ENCODE measurements at regions not wholly inside any gene's neighbourhood (a gene's known extent, or its start where the extent isn't known, plus 50 kb on each side); places are given as distances from the start of the nearest gene placed in this dataset.

DNA sequence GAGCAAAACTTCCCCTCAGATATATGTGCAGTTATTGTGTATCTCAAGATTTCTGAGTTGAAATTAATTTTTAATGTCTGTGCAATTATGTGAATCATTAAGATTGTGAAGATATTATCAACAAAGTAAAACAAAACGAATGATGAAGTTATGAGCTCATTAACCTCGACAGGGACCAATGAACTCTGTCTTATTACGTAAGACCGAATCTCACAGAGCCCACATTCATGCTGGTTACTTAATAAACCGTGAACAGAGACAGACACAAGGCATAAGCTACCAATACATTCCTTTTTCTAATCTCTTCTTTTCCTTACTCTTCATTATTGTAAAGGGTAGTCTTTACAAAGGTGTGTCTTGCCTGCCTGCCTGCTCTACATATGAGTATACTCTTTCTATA, 568.7 kb downstream of the RPS29 start:
- no peak for DNase-seq (ENCODE audit: low read depth in 2 of 2)

DNA sequence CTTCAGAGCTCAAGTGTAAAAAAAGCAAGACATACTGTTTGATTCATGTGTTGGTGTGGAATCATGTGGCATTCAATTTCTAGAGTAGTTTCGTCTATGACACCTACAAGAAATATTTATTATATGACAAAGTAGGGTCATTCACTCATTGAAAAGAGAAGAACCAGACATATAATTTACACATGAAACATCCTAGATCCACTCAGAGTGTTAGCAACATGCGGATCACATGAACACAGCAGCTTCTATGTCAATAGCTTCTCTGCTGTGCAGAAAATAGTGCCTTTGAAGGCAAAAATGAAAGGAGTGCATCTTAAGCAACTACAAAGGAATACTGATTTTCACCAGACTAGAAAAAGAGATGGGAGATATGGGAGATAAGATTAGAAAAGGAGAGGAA, 569.8 kb downstream of the RPS29 start:
- no peak for DNase-seq (ENCODE audit: low read depth in 2 of 2)

DNA sequence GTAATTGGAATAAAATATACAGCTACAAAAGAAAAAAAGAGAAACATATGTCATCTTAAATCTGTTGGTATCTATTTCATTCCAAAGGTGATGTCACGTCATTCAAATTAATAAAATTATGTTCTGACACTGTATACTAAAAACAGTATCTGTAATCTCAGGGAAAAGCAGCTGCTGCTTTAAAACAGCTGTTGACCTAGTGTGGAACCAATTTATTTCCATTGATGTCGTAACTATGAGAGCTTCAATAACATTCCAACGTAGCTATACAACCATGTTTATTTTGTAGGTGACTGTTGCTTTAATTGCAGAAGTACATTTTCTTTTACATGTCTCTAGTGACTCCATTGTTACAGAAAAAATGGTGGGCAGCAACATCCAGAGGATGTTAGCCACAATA, 571.7 kb downstream of the RPS29 start:
- DNase-seq (ENCODE audit: low read depth in 2 of 2): no peak

DNA sequence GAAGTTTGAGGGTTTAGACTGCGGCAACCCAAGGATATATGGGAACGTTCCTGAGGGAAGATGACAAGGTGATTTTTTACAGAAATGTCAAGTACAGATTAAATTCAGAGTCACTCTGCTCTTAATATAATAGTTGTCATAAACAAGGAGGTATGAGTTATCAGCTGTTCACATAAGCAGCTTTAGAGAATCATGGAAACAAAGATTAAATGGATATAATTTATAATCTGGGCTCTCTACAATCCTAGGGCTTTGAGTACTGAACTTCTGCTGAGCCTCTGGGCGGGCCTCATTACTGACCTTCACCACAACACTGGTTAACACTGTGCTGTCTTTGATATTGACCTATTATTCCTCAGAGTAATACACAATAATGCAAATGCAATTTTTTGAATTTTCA, 577.8 kb downstream of the RPS29 start:
- no peak for DNase-seq (ENCODE audit: low read depth in 2 of 2)

DNA sequence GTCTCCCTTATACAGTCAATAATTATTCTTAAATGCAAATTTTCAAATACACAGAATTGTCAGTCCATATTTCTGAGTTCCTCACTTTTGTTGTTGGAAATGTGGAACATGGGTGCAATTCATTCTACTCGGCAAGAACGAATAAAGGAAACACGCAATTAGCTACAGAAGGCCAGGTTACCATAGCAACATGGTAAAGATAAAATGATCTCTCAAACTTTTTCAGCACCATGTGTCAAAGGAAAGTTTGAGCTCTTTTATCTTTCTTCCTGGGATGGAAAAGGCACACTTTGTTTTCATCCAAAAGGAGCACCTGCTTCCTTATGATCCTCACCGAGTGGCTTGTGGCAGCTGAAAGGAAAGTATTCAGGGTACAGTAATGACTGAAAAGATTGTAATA, 595.0 kb downstream of the RPS29 start:
- DNase-seq (ENCODE audit: low read depth in 2 of 2): no peak

DNA sequence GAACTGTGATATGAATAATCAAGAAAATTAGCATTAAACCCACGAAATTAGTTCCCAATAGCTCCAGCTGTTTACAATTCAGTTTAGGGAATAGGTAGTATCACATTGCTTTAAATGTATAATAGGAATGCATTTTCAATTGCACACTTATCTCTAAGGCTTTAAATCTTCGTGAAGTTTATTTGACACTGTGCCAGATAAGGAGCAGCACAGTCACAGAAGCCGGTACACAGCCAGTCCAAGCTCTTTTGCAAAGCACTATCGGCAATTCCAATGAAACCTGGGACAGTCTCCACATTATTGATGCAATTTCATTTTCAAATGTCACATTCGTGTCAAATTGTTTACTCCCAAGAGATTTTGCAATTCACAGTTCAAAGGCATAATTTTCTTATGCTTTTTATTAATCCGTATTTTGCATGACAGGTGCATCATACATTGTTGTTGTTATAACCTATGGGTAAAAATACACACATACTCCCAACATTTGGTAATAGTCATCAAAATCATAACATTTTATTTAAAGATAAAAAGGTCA, 602.8 kb downstream of the RPS29 start:
- no peak for DNase-seq (ENCODE audit: low read depth in 2 of 2)

DNA sequence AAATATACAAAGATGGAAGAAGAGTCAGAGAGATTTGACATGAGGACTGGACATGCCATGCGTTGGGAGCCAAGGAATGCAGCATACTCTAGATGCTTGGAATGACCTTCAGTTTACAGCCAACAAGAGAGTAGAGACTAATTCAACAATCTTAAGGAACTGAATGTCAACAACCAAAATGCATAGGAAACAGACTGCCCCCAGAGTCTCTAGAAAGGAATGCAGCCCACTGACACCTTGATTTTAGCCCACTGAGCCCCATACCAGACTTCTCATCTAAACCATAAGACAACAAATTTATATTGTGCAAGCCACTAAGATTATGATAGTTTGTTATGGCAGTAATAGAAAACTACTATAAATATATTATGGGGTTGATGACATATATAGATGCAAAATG, 611.2 kb downstream of the RPS29 start:
- no peak for DNase-seq (ENCODE audit: low read depth in 2 of 2)

DNA sequence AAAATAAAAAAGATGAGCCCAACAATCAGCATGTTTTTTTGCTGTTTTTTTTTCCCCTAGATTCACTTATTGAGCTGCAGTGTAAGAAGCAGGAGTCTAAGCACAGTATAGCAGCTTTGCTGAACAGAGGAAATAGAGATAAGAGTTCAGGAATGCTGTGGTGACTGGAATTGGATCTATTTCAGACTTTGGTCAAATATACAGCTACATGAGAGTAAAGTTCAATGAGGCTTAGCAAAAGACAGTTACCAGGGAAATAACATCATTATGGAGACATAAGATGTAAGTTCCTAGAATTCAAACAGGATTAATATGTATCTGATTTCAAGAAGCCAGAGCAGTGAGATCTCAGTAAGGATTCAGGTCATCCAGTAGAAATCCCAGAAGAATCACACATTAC, 613.0 kb downstream of the RPS29 start:
- no peak for DNase-seq (ENCODE audit: low read depth in 2 of 2)

DNA sequence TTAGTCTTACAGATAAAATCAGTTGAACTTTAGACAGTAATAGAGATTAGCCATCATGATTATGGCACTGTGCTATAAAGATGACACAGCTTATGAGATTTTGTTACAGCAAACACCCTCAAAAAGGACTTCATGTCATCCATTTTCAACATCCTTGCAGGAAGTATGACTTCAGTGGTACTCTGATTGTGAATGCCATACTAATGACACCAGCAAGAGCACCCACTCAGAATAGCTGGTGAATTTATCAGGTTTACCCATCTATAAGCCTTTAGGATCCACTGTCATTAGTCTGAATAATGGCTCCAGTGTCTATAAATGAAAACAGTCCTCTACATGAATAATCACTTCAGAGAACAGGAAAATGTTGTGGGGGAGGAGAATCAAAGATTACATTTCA, 615.2 kb downstream of the RPS29 start:
- no peak for DNase-seq (ENCODE audit: low read depth in 2 of 2)

DNA sequence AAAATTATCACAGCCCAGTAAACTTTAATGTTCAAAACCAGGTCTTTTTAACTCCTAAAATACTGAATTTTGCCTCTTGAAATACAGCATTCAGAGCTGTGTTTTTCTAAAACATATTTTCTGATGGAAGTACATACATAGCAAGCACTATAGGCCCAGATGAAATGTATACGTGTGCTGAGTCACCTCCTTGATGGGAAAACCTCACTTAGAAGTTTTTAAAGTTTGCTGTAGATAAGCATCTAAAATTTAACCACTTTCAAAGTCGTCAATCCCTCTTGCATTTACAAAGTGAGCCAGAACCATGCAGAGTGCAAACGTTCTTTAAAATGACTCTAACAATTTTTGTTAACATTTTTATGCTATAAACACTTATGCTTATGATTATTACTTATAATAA, 618.8 kb downstream of the RPS29 start:
- DNase-seq (ENCODE audit: low read depth in 2 of 2): no peak

DNA sequence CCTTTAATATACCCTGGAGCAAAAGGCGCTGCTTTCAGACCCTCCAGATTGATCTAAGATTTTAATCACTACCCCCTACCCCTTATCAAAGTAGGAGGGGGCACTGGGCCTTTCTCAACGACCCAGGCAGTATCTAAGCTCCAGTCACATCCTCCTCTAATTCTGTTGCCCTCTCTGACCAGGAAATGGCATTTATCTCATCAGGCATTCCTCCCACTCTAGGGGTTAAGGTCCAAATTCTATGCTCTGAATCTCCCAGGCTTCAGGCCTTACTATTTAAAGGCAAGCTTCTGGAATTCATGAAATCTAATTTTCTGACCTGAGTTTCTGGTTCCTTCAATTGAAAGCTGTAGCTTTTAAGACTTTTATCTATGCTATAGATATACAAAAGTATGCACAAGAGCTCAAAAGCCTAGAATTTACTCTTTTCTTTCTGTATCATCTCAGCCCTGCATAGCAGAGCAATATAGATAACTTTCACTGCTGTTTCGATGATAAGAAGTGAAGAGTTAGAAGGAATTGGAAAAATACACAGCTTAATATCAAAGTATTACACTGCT, 622.9 kb downstream of the RPS29 start:
- no peak for DNase-seq (ENCODE audit: low read depth in 2 of 2)

DNA sequence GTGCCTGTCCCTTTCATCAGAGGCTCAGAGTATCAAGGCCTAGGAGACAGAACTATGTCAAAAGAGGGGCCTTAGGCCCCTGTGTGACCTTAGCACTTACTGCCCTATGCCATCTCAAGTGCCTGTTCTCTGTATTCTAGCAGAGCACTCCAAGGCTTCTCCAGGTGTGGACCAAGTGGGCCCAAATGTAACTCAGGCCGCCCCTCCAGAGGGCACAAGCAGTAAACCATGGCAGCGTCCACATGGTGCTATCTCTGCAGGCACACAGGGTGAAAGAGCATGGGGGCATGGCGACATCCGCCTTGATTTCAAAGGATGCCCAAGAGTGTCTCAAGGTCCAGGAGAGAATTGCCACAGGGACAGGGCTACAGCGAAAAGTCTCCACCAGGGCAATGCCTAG, 628.7 kb downstream of the RPS29 start:
- no peak for DNase-seq (ENCODE audit: low read depth in 2 of 2)

DNA sequence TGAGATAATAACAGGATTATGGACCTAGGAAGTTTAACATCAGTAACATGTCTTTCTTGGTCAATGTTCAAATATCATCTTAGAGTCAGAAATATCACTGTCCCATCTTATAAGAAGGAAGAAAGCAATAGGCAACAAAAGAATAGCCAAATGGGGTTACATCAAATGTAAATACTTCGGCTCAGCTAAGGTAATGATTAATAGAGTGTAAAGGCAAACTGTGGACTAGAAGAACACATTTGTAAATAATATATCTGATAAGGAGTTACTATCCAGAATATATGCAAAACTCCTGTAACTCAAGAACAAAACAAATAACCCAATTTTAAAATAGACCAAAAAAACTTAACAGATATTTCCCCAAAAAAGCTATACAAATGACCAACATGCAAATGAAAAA, 630.3 kb downstream of the RPS29 start:
- DNase-seq (ENCODE audit: low read depth in 2 of 2): no peak

DNA sequence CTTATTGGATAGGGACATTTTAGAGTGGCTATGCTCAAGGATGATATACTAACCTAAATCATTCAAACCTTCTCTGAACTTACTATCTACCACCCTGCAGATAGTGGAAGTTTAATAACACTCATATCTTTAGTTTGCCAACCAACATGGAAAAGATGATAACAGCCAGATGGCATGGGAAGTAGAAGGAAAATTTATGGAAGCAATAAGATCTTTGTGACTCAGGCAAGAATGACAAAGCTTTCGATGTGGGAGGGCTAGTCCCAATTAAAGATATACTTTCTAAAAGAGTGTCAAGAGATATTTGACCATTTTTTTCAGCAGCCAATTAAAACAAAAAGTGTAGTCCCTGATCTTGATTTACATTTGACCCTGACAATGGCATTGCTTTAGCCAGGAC, 631.7 kb downstream of the RPS29 start:
- DNase-seq (ENCODE audit: low read depth in 2 of 2): no peak

DNA sequence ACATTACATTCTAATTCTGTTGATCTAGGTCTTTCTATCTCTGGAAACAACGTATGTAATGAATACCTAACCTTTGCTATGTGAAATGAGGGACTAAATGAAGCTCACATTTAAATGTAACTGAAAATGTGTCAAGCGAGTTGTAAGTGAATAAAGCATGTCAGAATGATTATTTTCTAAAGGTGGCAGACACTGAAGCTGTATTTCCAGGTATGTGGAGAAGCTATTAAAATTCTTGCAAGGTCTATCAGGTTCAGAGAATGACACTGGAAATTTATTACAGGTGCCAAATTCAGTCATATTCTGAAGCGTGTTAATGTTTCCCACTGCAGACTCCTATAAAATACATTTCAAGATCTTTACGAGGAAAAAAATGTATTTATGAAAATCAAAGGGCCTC, 641.4 kb downstream of the RPS29 start:
- DNase-seq (ENCODE audit: low read depth in 2 of 2): no peak

DNA sequence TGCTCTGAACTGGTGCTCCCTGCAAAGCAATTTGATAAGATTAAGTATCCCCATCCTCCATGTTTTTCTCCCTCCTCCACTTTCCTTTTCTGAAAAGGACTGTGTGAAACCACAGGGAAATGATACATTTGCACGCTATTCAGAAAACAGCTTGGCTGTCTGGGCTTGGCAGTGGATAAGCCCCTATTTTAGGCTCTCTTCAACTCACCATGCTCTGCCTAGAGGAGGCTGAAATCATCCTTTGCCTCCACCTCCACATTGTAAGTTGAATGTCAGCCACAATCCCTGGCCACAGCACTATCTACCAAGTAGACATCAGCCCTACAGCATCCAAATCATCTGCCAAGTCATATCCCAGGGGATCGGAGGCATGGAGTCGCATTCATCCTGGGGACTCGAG, 642.3 kb downstream of the RPS29 start:
- no peak for DNase-seq (ENCODE audit: low read depth in 2 of 2)

DNA sequence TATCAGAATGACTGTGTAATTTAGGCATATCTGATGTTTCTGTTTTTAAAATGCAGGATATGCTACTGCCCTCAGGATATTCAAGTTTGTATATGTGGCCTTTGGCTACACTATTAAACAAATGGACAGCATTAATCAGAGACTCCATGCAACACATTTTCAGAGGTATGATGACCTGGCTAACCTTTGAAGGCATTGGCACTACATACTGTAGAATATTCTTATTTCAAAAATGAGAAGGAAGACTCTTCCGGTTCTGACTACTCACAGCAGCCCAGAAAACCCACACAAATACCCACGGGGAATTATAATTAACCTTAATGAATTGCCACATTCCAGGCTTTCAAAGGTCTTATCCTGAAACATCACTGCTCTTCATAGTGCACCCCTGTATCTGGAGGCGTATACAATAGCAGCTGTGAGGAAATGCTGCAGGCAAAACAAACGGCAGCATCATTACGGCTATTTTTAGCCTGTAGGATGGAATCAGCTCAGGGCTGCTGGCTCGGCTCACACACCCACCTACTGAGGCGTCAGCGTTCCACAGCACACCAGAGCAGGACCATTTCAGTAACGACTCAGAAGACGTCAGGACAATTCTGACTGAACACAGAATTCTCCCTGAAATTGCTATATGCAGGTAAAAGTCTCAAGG, 648.5 kb downstream of the RPS29 start:
- DNase-seq (ENCODE audit: low read depth in 2 of 2): no peak

DNA sequence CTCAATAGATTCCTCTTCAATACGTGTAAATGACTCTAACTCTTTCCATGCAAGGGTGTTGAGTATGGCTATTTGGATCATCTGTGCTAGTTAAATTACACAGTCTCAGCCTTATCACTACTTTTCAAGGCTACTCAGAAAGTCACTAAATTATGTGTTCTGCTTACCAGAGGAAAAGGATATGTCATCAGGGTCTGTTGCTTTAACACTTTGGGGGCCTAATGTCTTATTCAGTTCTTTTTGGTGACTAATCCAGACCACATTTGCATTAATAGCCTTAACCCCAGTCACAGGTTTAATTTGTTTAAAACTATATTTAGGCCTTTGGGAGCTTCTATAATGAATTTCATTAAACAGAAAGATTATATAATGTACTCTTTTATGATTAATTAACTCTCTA, 649.3 kb downstream of the RPS29 start:
- no peak for DNase-seq (ENCODE audit: low read depth in 2 of 2)

DNA sequence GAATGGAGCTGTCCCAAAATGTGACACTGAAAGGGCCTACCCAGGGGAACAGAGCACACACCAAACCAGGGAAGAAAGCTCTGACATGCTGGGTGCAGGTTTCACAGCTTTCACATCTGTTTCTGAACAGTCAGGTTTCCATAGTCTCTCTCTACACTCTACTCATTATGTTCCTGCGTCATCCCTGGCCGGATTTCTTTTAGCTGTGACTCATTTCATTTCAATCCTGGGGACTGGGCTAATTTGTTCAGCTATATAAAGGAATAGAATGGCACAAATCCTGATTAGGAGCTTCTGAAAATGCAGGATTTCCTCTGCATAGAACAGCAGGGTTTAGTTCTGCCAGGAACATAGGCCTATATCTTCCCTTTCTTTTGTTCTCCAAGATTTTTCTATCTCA, 649.8 kb downstream of the RPS29 start:
- no peak for DNase-seq (ENCODE audit: low read depth in 2 of 2)

DNA sequence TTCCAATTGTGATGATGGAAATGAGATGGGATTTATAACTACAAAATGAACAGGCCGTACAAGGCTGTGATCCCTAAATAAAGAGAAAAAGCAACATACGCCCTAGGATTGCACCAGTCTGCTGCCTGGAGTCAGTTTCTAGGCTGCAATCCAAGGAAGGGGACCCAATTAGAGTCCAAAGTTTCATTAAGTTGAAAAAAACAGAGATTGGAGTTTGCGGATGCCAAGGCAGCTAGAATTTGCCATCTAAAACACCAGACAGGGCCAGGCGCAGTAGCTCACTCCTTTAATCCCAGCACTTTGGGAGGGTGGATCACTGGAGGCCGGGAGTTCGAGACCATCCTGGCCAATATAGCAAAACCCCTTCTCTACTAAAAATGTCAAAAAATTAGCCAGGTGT, 661.0 kb downstream of the RPS29 start:
- no peak for DNase-seq (ENCODE audit: low read depth in 2 of 2)

DNA sequence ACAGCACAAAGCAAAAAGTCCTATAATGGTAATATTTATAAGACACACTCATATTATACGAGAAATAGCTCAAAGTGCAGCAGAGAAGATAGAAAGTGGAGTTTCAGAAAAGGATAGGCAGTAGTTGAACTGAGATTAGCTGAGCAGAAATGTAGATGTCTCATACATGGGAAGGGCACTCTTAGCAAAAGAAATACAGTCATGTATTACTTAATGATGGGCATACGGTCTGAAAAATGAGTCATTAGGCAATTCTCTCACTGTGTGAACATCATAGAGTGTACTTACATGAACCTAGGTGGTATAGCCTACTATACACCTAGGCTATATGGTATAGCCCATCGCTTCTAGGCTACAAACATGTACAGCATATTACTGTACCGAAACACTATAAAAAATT, 671.3 kb downstream of the RPS29 start:
- DNase-seq (ENCODE audit: low read depth in 2 of 2): no peak

DNA sequence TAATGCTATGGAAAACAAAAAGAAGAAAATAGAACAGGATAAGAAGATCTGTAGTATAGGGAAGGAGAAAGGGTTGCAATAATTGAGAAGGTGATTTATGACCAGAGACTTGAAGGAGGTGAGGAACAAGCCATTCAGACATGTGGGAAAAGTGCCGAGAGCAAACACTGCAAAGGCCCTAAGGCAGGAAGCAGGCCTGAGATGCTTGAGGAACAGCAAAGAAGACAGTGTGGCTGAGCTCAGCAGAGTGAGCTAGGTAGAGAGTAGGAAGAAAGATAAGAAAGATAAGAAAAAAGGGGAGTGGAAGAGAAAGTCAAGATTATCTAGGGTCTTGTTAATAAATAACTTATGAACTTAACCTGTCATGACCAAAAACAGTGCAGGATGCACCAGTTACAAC, 671.8 kb downstream of the RPS29 start:
- no peak for DNase-seq (ENCODE audit: low read depth in 2 of 2)

DNA sequence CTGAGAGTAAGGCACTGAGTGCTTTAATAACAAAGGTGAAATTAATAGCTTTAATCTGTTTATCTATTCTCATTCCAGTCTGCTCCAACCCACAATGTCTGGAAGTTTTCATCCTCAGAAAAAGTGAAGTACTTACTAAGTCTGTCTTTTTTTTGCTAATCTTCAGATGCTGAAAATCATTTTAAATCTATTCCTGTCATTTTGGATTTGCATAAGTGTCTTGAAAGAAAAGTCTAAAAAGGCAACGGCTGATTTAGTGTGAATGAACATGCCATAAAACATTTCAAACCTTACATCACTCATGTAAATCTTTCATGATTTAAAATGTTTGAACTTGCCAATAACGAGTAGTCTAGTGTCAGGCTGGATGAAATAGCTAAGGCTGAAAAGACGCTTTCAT, 685.6 kb downstream of the RPS29 start:
- DNase-seq (ENCODE audit: low read depth in 2 of 2): no peak

DNA sequence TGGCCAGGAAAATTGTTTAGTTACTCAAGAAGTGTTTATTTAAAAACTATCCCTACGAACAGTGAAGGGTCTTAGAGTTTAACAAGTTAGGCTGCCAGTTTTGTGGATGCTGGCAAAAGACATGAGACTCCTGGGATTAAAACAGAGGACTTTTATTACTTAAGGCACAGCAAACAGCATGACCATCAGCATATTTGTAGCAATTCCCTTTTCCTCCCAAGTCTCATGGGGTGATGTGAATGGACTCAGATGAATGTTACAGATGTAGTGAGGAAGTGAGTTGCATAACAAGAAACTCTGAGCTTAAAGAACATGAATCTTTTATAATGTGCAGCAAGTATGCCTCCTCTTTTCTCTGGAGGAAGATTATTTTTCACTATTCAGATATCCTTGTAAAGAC, 695.8 kb downstream of the RPS29 start:
- DNase-seq (ENCODE audit: low read depth in 2 of 2): no peak
